Transverse colon (tissue), 4 donors: ENCODE measurements at regions not wholly inside any gene's neighbourhood (a gene's known extent, or its start where the extent isn't known, plus 50 kb on each side); places are given as distances from the start of the nearest gene placed in this dataset.

Experiments used
- EP300 ChIP-seq: sonication (generic); formaldehyde crosslinking; IDR thresholded peaks from one replicate; pipeline ENCODE4 v1.6.1; 2017; ENCODE audit warnings: antibody characterized with exemption, low read depth
- POLR2A ChIP-seq: fragments of 450-650 bp; IDR thresholded peaks from one replicate; pipeline ENCODE4 v1.6.1; 2016; ENCODE audit warnings: antibody characterized with exemption, mild to moderate bottlenecking, moderate library complexity
- POLR2AphosphoS5 ChIP-seq, 3 donors: sonication (generic); formaldehyde crosslinking; IDR thresholded peaks; one replicate each; pipeline ENCODE4 v1.6.1; 2016; ENCODE audit warnings: antibody characterized with exemption in 3 of 3
- TF ChIP-seq, protein P1 (sequence below), 5 experiments: fragments of 200-600 bp in 3 of 5; fragments of 450-650 bp in 2 of 5; sonication (generic) in 3 of 5; IDR thresholded peaks; 1 replicate in 2 of 5; 2 replicates in 3 of 5; pipeline ENCODE4 v1.5.1; 2016 to 2017; ENCODE audit warnings: antibody characterized with exemption in 5 of 5, inconsistent platforms in 3 of 5, mild to moderate bottlenecking in 2 of 5, moderate library complexity in 1 of 5

GRCh38 chr12:47377414-47378221 is 297.9 kb upstream of the AMIGO2 start:
- TF ChIP-seq EP300 (peak; percentile 91), POLR2A (no peak), POLR2AphosphoS5 (IDR thresholded peaks at IDR 0.05) (peak; percentile 50 to 88 (median 87))
- TF ChIP-seq, protein P1, sequence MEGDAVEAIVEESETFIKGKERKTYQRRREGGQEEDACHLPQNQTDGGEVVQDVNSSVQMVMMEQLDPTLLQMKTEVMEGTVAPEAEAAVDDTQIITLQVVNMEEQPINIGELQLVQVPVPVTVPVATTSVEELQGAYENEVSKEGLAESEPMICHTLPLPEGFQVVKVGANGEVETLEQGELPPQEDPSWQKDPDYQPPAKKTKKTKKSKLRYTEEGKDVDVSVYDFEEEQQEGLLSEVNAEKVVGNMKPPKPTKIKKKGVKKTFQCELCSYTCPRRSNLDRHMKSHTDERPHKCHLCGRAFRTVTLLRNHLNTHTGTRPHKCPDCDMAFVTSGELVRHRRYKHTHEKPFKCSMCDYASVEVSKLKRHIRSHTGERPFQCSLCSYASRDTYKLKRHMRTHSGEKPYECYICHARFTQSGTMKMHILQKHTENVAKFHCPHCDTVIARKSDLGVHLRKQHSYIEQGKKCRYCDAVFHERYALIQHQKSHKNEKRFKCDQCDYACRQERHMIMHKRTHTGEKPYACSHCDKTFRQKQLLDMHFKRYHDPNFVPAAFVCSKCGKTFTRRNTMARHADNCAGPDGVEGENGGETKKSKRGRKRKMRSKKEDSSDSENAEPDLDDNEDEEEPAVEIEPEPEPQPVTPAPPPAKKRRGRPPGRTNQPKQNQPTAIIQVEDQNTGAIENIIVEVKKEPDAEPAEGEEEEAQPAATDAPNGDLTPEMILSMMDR (IDR thresholded peaks at IDR 0.05): no peak
